Mesothelial cell of epicardium (in vitro differentiated cells): ENCODE measurements at regions not wholly inside any gene's neighbourhood (a gene's known extent, or its start where the extent isn't known, plus 50 kb on each side); places are given as distances from the start of the nearest gene placed in this dataset.

ENCODE experiments used
- DNase-seq, 2 experiments: peaks; one replicate each; pipeline ENCODE4 v3.0.0; 2021; ENCODE audit warnings: low spot score in 2 of 2; ENCODE audit not compliant: unreplicated experiment in 2 of 2
- H3K27ac Mint-ChIP-seq: 2 replicates; pipeline ENCODE4 v1.8.0; 2021; ENCODE audit warnings: mixed read lengths
- H3K27me3 Mint-ChIP-seq: 2 replicates; pipeline ENCODE4 v1.8.0; 2021; ENCODE audit warnings: low read depth, mixed read lengths
- H3K36me3 Mint-ChIP-seq: 2 replicates; pipeline ENCODE4 v1.8.0; 2021; ENCODE audit warnings: mixed read lengths
- H3K4me1 Mint-ChIP-seq: 2 replicates; pipeline ENCODE4 v1.8.0; 2021; ENCODE audit warnings: mixed read lengths
- H3K4me3 Mint-ChIP-seq: 2 replicates; pipeline ENCODE4 v1.8.0; 2021; ENCODE audit warnings: mild to moderate bottlenecking, moderate library complexity, mixed read lengths
- H3K9me3 Mint-ChIP-seq: 2 replicates; pipeline ENCODE4 v1.8.0; 2021; ENCODE audit warnings: mixed read lengths
- TF ChIP-seq, protein P1 (sequence below): fragments of 200-600 bp; sonication (generic); IDR thresholded peaks from one replicate; pipeline ENCODE4 v1.5.0; 2021; ENCODE audit warnings: antibody characterized with exemption; ENCODE audit not compliant: unreplicated experiment

GRCh38 chr16:85435286-85435685, 177.8 kb upstream of the GSE1 start:
- H3K36me3 Mint-ChIP-seq: no peaks in the 10 kb centered on the region
- no peak overlapping the region for H3K4me3 Mint-ChIP-seq
- H3K27ac Mint-ChIP-seq: no peak overlapping the region
- no peaks in the 10 kb centered on the region for H3K9me3 Mint-ChIP-seq
- DNase-seq: no peak
- H3K27me3 Mint-ChIP-seq: no peaks in the 10 kb centered on the region
- TF ChIP-seq, protein P1, sequence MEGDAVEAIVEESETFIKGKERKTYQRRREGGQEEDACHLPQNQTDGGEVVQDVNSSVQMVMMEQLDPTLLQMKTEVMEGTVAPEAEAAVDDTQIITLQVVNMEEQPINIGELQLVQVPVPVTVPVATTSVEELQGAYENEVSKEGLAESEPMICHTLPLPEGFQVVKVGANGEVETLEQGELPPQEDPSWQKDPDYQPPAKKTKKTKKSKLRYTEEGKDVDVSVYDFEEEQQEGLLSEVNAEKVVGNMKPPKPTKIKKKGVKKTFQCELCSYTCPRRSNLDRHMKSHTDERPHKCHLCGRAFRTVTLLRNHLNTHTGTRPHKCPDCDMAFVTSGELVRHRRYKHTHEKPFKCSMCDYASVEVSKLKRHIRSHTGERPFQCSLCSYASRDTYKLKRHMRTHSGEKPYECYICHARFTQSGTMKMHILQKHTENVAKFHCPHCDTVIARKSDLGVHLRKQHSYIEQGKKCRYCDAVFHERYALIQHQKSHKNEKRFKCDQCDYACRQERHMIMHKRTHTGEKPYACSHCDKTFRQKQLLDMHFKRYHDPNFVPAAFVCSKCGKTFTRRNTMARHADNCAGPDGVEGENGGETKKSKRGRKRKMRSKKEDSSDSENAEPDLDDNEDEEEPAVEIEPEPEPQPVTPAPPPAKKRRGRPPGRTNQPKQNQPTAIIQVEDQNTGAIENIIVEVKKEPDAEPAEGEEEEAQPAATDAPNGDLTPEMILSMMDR: no peak
- H3K4me1 Mint-ChIP-seq: peaks cover 31% of the 10 kb centered on the region

DNA sequence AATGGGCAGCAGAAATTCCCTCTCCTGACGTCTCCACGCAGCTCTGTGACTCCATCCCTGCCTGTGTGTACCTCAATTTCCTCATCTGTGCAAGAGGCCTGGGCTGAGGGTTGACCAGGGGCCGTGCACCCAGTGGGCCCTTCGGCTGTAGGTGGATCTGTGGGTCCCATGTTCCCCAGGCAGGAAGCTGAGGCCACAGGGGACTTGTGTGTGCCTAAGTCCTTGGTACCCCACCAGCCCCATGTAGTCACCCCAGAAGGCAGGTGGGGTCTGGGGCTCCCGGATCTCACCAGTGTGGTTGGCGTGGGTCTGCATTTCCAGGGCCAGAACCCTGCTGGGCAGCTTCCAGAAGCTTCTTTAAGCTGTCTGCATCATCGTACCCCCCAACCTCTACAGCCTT, 177.4 kb upstream of the GSE1 start:
- H3K9me3 Mint-ChIP-seq: no peaks in the 10 kb centered on the region
- no peak overlapping the region for H3K4me3 Mint-ChIP-seq
- TF ChIP-seq, protein P1: no peak
- no peaks in the 10 kb centered on the region for H3K36me3 Mint-ChIP-seq
- DNase-seq: no peak
- peak overlapping the region; percentile 35 for H3K27ac Mint-ChIP-seq
- H3K4me1 Mint-ChIP-seq: peaks cover 31% of the 10 kb centered on the region
- H3K27me3 Mint-ChIP-seq: no peaks in the 10 kb centered on the region

DNA sequence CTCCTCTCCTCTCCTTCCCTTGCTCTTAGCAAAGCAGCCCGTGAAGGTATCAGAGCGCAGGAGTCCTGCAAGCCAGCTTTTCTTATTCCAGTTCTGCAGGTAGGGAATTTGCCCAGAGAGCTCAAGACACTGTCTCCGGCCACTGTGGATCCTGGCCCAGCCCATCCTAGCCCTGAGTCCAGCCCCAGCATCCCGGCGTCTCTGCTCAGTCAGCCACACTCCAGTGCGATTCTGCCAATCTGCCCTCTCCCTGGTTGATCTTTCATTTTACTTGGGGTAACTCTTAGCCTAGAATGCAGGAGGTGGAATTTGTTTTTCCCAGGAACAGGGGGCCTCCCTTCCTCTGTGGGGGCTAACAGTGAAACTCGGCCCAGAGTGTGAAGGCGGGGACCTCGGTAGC, 176.9 kb upstream of the GSE1 start:
- Mint-ChIP-seq H3K4me3 (no peak overlapping the region), H3K27ac (peak overlapping the region; percentile 61), H3K36me3 (no peaks in the 10 kb centered on the region), H3K27me3 (no peaks in the 10 kb centered on the region), H3K4me1 (peaks cover 30% of the 10 kb centered on the region), H3K9me3 (no peaks in the 10 kb centered on the region)
- DNase-seq: no peak
- TF ChIP-seq, protein P1: no peak

DNA sequence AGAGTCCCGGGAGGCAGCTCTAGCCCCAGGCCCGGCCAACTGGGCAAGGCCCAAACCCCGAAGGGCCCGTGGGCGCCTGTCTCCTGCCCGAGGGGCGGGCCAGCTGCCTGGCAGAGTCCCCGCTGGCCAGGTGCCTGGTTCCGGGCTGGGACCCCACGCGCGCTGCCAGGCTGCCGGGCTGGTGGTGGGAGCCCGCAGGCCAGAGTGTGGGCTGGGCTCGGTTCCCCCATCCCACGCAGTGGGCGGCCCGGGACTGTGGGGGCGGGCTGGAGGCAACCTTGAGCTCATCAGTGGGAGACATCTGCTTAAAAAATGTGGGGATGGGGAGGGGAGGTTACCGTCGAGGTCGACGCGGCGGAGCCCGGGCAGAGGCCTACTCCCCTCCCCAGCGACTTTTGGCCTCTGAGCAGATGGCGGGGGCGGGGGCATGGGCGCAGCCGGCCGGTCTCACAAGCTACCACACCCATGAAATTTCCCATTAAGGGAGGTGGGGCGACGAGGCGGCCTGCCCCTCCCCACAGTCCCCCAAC, 176.4 kb upstream of the GSE1 start:
- Mint-ChIP-seq H3K27me3 (no peaks in the 10 kb centered on the region), H3K4me3 (no peak overlapping the region), H3K27ac (peak overlapping the region; percentile 61), H3K36me3 (no peaks in the 10 kb centered on the region), H3K9me3 (no peaks in the 10 kb centered on the region), H3K4me1 (peaks cover 27% of the 10 kb centered on the region)
- no peak for DNase-seq
- TF ChIP-seq, protein P1: no peak

DNA sequence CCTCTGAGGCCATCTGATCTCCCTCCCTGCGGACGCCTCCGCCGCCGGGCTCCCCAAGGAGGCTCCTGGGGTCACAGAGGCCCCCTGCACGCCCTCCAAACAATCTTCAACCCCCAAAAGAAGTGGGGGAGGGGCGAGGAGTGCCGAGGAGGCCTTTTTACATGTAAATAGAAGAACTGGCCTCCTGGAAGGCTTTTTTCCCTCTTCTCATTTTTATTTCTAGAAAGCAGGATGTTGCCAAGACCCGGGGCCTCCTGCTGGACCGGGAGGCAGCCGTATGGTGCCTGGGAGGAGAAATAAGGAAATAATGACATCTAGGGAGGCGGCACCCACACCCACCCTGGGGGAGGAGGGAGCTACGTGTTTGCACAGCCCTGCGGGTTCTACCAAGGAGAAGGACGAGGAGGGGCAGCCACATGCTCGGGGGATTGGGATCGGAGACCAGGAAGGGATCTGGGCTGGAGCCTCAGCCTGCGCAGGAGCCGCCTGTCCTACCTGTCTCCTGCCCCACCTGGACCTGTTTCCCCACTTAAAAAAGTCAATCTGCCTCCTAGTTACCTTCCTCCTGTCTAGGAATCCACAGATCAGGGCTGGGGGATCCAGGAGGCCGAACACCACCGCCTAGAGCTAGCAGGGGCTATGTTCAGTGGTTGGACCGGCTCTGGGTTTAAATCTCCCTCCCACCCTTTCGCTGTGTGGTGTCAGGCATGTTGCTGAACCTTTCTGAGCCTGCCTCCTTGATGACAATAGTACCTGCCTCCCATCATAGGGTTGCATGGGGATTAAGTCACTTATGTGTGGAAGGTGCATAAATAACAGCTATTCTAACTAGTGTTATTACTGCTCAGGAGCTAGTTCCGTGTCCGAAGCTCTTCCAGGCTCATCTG, 175.7 kb upstream of the GSE1 start:
- H3K4me3 Mint-ChIP-seq: peak overlapping the region; percentile 30
- H3K27ac Mint-ChIP-seq: peak overlapping the region; percentile 85
- peaks cover 26% of the 10 kb centered on the region for H3K4me1 Mint-ChIP-seq
- H3K9me3 Mint-ChIP-seq: no peaks in the 10 kb centered on the region
- H3K36me3 Mint-ChIP-seq: no peaks in the 10 kb centered on the region
- DNase-seq: no peak
- H3K27me3 Mint-ChIP-seq: no peaks in the 10 kb centered on the region
- TF ChIP-seq, protein P1: no peak
